MM.1S (cell line): ENCODE measurements at regions not wholly inside any gene's neighbourhood (a gene's known extent, or its start where the extent isn't known, plus 50 kb on each side); places are given as distances from the start of the nearest gene placed in this dataset.

Experiments used
- CTCF ChIP-seq: fragments of 300-600 bp; sonication (generic); IDR thresholded peaks from 2 replicates; pipeline ENCODE4 v1.5.1; 2016; ENCODE audit warnings: antibody characterized with exemption, low read length, mixed read lengths
- EZH2phosphoT487 ChIP-seq: fragments of 300-600 bp; sonication (generic); IDR thresholded peaks from 2 replicates; pipeline ENCODE4 v1.6.1; 2018; ENCODE audit warnings: antibody characterized with exemption, low read length

GRCh38 chr3:31422237-31422636, 110.5 kb upstream of the STT3B start:
- TF ChIP-seq CTCF, result no peak
- TF ChIP-seq EZH2phosphoT487, result no peak
